ENCODE measurements at regions not wholly inside any gene's neighbourhood (a gene's known extent, or its start where the extent isn't known, plus 50 kb on each side); places are given as distances from the start of the nearest gene placed in this dataset.

GRCh38 chr3:182612332-182612731 lies 181.0 kb upstream of the ATP11B start:
- in situ Hi-C loops (cut with MboI; ENCODE audit: low sequenced_read_pairs) (no loop called here), intact Hi-C loops (cut with micrococcal nuclease) (no loop called here), dilution Hi-C loops (cut with HindIII; ENCODE audit: low sequenced_read_pairs, unreplicated experiment) (no loop called here)
- BruUV-seq (replicated peaks) = no TSS peak
- no peak overlapping the region for H2BK5ac ChIP-seq (ENCODE audit: low read depth, low read length, poor library complexity, severe bottlenecking)
- H3K14ac ChIP-seq (replicated peaks; ENCODE audit: low read depth, low read length) = no peak overlapping the region
- H3K4me3 ChIP-seq (ENCODE audit: insufficient read depth, low read depth, low read length) = no peak overlapping the region
- no peaks in the 10 kb centered on the region for H3K27me3 ChIP-seq (ENCODE audit: control insufficient read depth, insufficient read depth, low read length)
- WGBS, 2 experiments (ENCODE audit: extremely low coverage in 2 of 2, insufficient read length in 1 of 2) = no CpG with 5 or more reads among the region's 3 CpGs
- no peak overlapping the region for H2BK120ac ChIP-seq (ENCODE audit: low read depth, low read length)
- no peak overlapping the region for H3K27ac ChIP-seq (ENCODE audit: insufficient read depth, low read length)
- H3K56ac ChIP-seq (ENCODE audit: extremely low read depth, insufficient read depth, low read length) = no peak overlapping the region
- H3K18ac ChIP-seq (ENCODE audit: low read depth, low read length) = no peak overlapping the region
- POLR2A ChIA-PET (ENCODE audit: unreplicated experiment) = no interaction called here
- H3K36me3 ChIP-seq (ENCODE audit: control insufficient read depth, insufficient read depth, low read length) = no peaks in the 10 kb centered on the region
- H3K9me1 ChIP-seq (ENCODE audit: insufficient read depth, low read length) = no peaks in the 10 kb centered on the region
- CTCF ChIA-PET = no interaction called here
- no peaks in the 10 kb centered on the region for H4K20me1 ChIP-seq (ENCODE audit: insufficient read depth, low read length)
- H3K4ac ChIP-seq (ENCODE audit: low read depth, low read length) = no peak overlapping the region
- ATAC-seq (ENCODE audit: low read depth) (no peak), DNase-seq (no peak)
- H3K9me3 ChIP-seq (ENCODE audit: control insufficient read depth, insufficient read depth, low read length) = peaks cover 2% of the 10 kb centered on the region
- H3K79me1 ChIP-seq (ENCODE audit: low read depth in 1 of 2, low read length in 2 of 2) = no peaks in the 10 kb centered on the region
- H2BK20ac ChIP-seq (ENCODE audit: low read depth, low read length) = no peak overlapping the region
- H4K8ac ChIP-seq (ENCODE audit: low read depth in 2 of 2, low read length in 2 of 2) = no peak overlapping the region
- H4K5ac ChIP-seq (ENCODE audit: low read depth, low read length) = no peak overlapping the region
- H2AK5ac ChIP-seq (ENCODE audit: low read depth, low read length) = no peak overlapping the region
- TF ChIP-seq CEBPB (IDR thresholded peaks at IDR 0.05; ENCODE audit: low read depth, low read length) (no peak), NFE2L2 (IDR thresholded peaks at IDR 0.05; ENCODE audit: low read depth, low read length) (no peak), POLR2A (IDR thresholded peaks at IDR 0.05; ENCODE audit: low read depth, low read length) (no peak), MXI1 (IDR thresholded peaks at IDR 0.05; ENCODE audit: borderline replicate concordance, low read depth, low read length) (no peak), MAZ (IDR thresholded peaks at IDR 0.05; ENCODE audit: borderline replicate concordance, low read depth, low read length) (no peak), CTCF (conservative IDR thresholded peaks at IDR 0.05; ENCODE audit: low read depth, low read length) (no peak), CHD1 (IDR thresholded peaks at IDR 0.05; ENCODE audit: low read depth, low read length) (no peak), FOS (IDR thresholded peaks at IDR 0.05; ENCODE audit: low read depth, low read length) (no peak), RFX5 (IDR thresholded peaks at IDR 0.05; ENCODE audit: low read depth, low read length) (no peak), RAD21 (IDR thresholded peaks at IDR 0.05; ENCODE audit: low read length) (no peak), MAFK (IDR thresholded peaks at IDR 0.05; ENCODE audit: low read depth, low read length) (no peak), USF2 (IDR thresholded peaks at IDR 0.05; ENCODE audit: low read depth, low read length) (no peak)
- H3K9ac ChIP-seq (ENCODE audit: low read depth, low read length) = no peak overlapping the region
- H2AFZ ChIP-seq (replicated peaks; ENCODE audit: low read length, poor library complexity) = no peak overlapping the region
- no peak overlapping the region for H3K4me2 ChIP-seq (ENCODE audit: low read depth, low read length)
- no peak overlapping the region for H4K91ac ChIP-seq (ENCODE audit: insufficient read depth, low read depth, low read length)
- no peak overlapping the region for H3K23ac ChIP-seq (ENCODE audit: low read depth, low read length)
- H2BK15ac ChIP-seq (ENCODE audit: low read depth, low read length) = no peak overlapping the region
- H3K4me1 ChIP-seq (ENCODE audit: control insufficient read depth, insufficient read depth, low read length) = no peaks in the 10 kb centered on the region
- H2AK9ac ChIP-seq (replicated peaks; ENCODE audit: low read depth, low read length, poor library complexity) = no peak overlapping the region
